Hematopoietic multipotent progenitor cell treated with erythropoietin and hydrocortisone succinate and interleukin-3 and kit ligand, for 8 days (in vitro differentiated cells): ENCODE measurements at regions not wholly inside any gene's neighbourhood (a gene's known extent, or its start where the extent isn't known, plus 50 kb on each side); places are given as distances from the start of the nearest gene placed in this dataset.
"Not testable (repeated sequence)": the region's sequence is repeated elsewhere in the genome, so short reads cannot be mapped to it uniquely, and the experiment has no call there.

Source experiments
- DNase-seq: peaks from one replicate; pipeline ENCODE4 v3.0.0-alpha.2; 2015

DNA sequence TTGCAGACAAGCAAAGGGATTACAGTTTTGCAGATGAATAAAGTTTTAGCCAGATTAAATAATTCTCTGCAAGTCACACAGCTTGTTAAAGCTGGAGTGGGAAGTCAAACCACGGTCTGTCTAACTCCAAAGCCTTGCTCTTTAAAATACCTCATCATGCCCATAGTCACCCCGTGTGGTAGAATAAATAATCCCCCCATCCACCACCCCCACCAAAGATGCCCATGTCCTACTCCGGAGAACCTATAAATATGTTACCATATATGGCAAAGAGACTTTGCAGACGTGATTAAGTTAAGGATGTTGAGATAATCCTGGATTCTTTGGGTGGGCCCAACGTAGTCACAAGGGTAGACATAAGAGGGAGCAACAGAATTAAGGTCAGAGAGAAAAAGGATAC, 118.7 kb downstream of the BEND2 start:
- DNase-seq: no peak

DNA sequence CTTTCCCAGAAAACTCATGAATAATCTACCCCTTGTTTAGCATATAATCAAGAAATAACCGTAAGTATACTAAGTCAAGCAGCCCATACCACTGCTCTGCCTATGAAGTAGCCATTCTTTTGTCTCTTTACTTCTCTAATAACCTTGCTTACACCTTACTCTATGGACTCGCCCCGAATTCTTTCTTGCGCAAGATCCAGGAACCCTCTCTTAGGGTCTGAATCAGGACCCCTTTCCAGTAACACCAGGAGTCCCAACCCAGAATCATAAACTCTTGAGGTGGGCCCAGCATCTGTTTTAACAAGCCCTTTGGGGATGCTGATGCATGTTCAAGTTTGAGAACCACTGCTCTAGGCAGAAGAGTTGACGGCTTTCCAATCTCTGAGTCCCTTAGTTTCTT, 119.6 kb downstream of the BEND2 start:
- DNase-seq: no peak

DNA sequence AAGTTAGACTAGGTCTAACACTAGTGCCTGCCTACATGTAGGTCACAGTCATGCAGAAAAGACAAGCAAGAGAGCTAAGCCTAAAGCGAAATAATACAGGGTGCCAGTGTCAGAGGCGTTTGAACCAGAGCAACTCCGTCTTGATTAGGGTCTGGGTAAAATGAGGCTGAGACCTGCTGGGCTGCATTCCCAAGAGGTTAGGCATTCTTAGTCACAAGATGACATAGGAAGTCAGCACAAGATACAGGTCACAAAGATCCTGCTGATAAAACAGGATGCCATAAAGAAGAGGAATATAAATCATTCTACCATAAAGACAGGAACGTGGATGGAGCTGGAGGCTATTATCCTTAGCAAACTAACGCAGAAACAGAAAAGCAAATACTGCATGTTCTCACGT, 120.9 kb downstream of the BEND2 start:
- no peak for DNase-seq

DNA sequence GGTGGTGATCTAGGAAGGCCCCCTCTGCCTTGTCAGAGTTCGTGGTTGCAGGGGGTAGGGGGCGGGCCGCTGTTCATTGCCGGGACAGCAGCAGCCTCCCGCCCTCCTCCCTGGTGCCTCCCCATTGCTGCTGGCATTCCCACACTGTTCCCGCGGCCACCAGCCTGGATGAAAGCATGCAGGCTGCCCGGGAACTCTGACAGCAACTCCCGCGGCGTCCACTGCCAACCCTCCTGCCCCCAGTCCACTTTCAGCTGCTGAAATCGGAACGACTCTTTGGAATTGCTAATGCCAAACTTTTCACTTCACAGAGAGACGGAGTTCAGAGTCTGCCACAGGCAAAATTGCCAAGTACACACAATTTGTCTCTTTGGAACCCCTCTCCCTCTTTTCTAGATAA, 121.9 kb downstream of the BEND2 start:
- no peak for DNase-seq

DNA sequence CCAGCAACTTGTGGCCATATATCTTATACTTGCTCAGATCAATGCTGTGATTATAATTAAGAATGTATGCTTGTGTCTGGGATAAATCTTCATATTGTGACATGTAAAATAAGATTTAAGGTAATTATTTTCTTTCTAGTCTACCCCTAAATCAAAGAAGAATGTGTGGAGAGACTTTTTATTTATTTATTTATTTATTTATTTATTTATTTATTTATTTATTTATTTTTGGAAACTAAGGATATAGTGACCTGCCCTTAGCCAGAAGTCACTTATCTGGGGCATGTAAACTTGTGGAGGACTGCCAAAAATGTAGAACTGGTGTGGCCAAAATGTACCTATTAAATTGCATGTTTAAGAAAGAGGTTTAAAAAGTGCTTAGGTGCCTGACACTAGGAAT, 144.3 kb downstream of the BEND2 start:
- no peak for DNase-seq

DNA sequence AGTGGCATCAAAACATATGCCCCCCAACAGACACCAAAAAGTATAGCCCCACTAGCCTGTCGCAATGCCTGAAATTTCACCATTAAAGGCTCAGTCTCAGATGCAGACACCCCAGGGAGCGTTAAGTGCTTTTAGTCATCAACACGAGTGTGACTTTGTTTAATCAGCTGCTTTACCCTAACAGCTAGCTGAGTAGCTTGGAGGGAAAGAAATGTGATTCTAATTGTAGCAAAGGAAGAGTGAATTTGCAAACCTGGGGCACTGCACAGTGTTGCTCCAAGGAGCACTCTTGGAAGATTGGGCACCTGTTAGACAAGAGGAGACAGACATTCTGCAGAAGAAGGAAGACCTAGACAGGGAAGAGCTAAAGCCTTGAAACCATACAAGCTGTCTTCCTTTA, 145.1 kb downstream of the BEND2 start:
- no peak for DNase-seq

DNA sequence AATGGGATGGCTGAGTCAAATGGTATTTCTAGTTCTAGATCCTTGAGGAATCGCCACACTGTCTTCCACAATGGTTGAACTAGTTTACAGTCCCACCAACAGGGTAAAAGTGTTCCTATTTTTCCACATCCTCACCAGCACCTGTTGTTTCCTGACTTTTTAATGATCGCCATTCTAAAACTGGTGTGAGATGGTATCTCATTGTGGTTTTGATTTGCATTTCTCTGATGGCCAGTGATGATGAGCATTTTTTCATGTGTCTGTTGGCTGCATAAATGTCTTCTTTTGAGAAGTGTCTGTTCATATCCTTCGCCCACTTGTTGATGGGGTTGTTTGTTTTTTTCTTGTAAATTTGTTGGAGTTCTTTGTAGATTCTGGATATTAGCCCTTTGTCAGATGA, 152.6 kb downstream of the BEND2 start:
- DNase-seq: not testable (repeated sequence)

DNA sequence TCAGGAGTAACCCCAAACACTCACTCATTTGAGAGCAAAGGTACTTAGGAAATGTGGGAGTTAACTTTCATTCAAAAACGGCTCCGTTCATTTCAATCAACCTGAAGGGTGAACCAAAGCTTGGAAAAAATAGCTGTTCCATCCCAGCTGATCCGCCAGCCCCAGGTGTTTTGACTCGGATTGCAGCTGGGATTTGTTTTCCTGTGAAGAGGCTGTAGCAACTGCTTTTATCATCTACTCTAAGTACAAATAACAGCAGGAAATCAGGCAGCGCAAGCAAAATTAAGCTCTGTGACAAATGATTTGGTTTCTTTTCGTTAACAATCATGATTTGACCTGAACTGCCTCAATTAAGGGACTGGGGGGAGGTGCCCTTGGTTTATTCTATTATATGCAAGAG, 154.7 kb downstream of the BEND2 start:
- no peak for DNase-seq

DNA sequence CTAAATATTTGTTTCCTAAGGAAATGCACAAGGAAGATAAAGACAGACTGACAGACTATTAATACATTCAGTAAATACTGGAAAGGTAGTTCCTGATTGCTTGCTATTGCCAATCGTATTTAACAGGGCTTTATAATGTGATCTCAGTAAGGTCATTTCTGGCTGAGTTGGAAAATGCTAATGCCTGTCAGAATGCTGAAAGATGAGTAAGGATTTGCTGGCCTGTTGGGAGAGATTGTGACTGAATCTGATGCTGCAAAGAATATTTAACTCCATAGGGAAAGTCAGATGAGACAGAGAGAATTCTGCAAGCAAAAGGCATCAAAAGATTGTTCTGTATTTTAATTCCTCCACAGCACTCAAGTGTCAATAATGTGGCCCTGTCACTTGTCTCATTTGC, 169.0 kb downstream of the BEND2 start:
- DNase-seq: no peak

DNA sequence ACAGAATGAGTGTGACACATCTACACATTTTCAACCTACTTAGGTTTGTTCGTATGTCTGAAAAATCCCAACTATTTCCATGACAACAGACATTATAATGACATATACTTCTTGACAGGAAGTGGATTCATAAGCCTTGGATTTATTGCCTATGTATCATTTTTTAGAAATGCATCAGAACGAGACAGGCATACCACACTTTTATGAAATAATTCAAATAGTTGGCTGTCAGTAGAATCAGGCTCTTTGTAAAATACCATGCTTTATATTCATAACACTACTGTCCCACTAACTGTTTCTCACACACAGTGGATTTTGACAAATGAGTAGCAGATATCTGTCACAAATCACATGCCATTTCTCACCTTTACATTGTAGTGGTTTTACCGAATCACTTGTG, 173.2 kb downstream of the BEND2 start:
- DNase-seq: no peak

DNA sequence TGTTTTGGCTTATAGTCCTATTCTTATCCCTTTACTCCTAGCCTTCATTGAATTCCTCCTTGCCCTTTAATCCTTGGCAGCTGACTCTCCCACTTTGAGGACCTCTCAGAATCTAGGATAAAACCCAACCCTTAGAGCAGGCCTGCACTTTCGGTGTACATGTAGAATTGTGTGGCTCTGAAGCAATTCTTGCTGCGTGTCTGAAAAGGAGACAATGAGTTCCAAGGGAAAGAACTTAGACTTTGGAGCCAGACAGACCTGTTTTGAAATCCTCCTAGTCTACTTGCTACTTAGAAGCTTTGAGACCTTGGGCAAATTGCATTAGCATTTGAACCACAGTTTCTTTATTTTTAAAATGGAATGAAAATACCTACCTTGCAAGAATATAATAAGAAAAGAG, 175.2 kb downstream of the BEND2 start:
- no peak for DNase-seq

DNA sequence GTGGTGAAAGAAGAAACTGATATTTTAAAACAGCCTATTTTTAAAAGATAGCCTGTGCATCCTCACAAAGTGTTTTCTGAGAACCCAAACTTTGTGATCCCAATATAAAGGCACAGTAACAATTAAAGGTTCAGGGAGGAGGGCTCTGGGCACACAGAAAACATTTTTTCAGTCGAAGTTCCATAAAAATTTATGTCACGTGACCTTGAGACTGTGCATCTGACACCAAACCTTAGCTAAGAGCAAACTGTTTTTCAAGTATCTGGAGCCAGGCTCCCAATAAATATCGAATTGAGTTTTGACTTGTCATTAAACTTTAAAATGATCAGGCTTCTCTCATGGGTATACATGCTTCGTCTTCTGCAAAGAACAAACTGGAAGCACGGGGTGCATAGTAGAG, 177.9 kb downstream of the BEND2 start:
- no peak for DNase-seq

DNA sequence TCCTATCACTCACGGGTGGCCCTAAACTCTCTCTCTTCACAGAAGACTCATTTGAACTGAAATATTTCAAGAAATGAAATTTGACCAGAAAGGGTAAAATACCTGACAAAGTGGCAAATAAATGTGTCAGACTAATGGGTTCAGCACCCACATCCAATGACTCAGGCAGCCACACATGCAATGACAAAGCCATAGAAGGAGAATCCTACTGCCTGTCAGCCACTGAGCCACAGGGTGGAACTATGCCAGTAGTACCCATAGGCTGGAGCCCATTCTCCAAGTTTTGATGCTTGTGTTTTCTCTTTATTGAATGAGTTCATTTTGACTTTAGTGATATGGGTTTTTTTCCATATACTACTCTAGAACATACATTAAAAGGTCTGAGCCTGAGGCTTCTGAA, 179.0 kb downstream of the BEND2 start:
- no peak for DNase-seq

DNA sequence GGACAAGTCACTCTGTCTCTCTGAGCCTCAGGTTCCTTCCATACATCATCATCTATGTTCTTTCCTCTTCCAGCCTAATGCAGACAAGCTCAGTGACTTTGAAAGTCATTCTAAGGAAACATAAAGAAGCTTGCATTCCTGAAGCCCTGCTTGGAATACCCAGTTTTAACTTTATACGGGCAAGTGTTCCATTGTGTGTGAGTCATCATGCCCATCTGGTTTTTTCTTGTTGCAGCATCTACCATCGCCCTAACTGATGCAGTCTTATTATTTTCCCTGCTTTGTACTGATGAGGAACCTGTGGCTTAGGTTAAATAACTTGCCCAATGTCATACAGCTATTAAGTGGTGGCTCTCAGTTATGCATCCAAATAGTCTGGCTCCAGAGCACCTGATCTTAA, 177.9 kb upstream of the RAI2 start:
- no peak for DNase-seq

DNA sequence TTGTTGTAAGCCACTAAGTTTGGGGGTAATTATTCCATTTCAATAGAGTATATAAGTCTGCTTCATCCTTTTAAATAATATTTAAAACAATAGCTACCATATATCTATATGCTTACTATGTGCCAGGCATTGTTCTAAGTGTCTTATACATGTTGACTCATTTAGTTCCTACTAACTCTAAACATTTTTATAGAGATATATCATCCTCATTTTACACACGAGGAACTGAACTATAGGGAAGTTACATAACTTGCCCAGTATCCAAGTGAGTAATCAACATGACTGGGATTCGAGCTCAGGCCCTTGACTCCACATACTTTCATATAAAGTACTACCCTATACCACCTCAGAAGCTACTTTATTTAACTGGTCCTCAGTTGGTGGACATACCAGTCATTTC, 175.3 kb upstream of the RAI2 start:
- no peak for DNase-seq

DNA sequence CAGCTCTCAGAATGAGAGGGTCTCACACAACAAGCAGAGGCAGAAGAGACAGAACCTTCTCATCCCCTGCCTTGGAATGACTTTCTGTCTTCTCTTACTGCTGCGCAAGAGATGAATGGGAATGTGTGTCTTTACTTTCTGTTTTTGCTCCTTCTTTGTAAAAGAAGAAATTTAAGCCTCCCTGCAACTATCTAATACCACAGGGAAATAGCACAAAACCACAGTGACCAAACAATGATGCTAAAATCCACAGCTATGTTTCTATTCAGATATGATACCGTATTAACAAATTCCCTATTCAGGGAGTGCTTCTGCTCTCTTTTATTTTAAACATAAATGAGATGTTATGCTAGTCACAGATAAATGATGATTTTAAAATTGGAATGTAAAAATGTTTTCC, 173.8 kb upstream of the RAI2 start:
- no peak for DNase-seq

DNA sequence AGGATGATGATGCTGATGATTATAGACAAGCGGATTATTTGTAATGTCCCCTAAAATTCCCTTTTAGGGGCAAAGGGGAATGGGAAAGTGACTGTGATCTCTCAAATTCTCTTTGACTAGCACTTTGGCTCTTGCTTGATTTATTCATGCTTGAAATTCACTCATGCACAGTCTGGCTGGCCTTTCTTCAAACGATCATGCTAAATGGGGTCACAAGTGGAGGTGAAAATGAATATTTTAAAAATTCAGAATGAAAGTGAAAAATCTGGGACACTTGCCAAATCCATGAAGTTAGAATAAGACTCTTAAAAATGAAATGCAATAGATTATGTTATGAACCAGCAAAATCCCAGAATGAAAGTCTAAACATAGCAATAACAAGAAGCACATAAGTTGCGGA, 173.4 kb upstream of the RAI2 start:
- no peak for DNase-seq

DNA sequence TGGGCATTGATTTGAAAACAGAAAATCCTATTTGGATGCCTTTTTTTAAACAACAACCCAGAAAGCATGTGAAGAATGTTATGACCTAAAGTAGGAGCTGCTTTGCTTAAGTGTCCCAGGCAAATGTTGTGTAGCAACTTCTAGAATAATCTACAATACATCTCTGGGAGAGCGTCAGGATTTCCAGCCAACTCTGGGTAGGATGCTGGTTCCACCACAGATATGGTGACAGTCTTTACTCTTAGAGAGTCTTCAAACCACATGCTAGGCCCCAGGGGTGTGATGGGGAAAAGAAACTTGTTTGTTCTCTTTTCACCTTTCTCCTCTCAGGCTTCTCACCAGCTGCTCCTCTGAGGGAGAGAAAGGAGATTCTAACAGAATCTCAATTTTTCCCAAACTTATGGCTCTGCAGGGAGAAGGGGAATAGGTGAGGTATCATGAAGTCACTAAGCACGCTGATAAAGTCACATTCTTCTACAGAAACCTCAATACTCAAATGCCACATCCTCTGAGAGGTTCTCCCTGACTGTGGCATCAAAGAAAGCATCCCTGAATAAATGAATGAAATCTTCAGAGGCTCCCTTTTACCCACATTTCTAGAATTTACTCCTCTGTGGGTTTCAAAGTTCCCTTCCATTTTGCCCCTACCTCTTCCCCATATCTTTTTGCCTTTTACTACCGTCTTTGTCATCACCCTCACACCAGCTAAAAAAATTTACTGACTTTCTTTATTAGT, 171.6 kb upstream of the RAI2 start:
- DNase-seq: no peak

DNA sequence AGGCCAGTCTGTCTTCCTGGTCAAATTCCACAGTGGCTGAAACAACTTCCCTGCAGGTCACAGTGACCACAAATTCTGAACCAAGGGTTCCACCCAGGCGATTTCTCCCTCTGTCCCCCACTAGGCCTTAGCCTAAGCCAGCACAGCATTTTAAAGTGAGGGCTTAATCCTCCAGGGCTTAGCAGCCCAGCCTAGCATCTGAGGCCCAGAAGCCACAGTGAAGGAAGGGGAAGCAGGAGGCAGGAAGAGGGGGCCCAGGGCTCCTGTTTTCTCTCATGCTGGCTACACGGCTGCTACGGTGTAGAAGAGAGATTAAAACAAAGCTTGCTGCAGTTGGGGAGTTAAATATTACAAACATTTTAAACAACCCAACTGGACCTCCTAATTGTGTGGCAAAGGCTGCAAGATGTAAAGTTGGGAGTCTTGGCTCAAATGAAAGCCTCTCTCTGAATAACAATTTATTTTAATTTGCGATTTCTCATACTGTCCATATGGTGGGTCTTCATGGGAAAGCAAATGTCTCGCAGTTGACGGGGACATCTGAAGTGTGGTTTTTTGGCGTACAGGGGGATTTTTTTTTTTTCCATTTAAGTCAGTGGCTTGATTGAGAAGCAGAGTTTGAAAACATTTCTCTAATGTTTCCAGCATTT, 170.8 kb upstream of the RAI2 start:
- no peak for DNase-seq

DNA sequence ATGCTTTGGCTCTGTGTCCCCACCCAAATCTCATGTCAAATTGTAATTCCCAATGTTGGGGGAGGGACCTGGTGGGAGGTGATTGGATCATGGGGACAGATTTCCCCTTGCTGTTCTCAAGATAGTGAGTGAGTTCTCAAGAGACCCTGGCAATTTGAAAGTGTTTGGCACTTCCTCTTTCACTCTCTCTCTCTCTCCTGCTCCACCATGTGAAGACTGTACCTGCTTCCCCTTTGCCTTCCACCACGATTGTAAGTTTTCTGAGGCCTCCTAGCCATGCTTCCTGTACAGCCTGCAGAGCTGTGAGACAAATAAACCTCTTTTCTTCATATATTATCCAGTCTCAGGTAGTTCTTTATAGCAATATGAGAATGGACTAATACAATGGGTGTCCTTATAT, 169.6 kb upstream of the RAI2 start:
- not testable (repeated sequence) for DNase-seq

DNA sequence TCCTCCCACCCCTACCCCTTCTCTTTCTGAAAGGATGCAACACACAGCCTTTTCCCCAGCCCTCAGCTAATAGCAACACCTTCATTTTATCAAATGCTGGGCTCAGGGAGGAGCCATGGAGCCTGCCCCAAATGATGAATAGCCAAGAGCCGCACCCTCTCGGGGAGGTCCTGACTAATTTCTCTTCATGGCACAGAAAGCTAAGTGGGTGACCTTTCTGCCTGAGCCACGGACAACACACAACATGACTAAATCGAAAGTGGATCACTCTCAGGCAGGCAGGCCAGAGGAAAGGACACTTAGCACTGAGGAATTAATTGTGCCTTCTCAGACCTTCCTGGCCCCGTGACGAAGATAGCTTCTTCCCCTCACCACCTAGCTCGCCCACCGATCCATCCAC, 165.1 kb upstream of the RAI2 start:
- DNase-seq: no peak

DNA sequence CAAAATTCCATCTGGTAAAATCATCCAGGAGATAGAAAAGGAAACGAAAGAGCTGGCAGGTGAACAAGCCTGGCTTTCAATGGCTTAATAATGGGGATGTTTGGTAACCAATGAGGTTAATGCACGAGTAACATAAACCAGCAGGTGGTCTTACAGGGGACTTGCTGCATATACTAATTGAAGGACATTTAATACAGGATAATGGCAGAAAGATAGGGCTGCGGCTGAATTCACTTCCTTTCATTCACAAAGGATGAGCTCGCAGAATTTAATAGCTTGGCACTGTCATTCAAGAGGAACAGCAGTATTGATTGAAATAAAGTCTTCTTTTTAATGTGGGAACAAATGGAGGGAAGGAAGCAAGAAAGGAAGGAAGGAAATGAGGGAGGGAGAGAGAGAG, 156.3 kb upstream of the RAI2 start:
- DNase-seq: no peak

DNA sequence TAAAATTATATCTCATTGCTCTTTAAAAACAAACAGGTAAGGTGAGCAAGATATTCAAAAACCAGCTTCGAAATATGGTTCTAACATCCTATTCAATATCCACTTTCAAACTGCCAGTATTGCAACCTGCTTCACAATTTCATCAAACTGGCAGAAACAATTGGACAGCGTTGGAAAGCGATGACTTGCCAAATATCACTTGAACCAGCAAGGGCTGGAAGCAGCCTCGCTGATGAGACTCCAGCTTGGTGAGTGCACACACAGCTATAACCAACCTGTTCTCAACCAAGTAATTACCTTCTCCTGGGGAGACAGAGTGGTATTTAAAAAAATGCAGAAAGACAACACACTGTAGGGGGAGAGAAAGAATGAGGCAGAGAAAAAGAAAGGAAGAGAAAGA, 155.8 kb upstream of the RAI2 start:
- no peak for DNase-seq

DNA sequence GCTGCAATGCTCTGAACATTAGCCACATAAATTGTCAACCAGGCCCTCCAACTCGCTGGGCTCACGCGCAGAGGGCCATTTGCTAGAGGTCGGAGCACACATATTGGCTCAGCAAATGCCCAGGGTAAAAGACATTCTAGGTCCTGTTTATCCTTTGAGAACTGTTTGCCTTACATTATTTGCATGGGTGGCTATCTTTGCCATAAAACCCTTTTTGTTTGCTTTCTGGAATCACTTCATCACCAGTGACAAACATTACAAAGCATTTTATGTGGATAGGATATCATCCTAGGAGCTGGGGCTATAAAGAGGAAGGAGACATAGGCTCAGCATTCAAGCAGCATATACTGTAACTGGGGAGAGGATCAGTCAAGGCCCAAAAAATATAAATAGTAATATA, 149.2 kb upstream of the RAI2 start:
- DNase-seq: no peak

DNA sequence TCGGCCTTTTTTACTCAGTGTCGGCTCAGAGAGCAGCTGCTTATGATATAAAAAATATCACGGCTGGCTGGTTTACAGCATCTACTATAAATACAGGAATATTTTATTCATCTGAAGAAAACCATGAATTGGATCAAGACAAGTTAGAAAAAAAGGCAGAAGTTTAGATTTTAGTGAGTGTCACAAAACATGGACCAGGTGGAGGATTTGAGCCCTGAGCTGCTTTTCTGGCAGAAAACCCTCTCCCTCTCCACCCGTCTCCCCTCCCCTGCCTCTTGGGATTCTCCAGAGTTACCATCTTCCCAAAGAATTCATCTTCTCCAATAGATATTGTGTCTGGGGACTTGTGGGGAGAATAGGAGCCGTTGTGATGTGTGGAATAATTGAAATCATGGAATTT, 142.8 kb upstream of the RAI2 start:
- DNase-seq: no peak
